ENCODE measurements at regions not wholly inside any gene's neighbourhood (a gene's known extent, or its start where the extent isn't known, plus 50 kb on each side); places are given as distances from the start of the nearest gene placed in this dataset.
"Not testable (repeated sequence)": the region's sequence is repeated elsewhere in the genome, so short reads cannot be mapped to it uniquely, and the experiment has no call there.

DNA sequence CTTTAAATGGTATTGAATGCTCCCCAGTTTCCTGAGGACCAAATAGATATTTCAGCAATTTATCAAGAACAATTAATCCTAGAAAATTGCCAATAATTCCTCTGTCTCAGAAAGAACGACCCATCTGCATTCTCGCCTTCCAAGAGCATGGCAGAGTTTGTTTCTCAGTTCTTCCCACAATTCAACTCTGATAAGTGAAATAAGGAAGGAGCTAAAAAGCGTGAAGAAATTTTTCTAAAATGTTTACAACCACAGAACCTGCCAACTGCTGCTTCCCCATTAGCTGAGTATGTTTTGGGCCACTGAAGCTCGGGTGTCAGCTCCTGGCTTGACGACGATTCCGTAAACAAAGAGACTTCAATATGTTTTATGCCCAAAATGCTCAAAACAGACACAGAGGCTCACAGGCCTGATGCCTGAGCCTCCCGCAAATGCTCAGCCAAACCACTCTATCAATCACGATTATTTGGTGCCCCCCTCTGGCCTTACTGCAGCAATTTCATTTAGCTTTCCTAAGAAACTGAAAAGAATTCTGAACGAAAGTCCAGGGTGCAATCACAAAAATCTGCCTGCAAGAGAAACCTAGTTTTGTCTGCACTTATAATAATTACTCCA lies 259.2 kb upstream of the CCDC54 start:
- DNase-seq, result peak in 1 of 2 experiments; percentile 31

DNA sequence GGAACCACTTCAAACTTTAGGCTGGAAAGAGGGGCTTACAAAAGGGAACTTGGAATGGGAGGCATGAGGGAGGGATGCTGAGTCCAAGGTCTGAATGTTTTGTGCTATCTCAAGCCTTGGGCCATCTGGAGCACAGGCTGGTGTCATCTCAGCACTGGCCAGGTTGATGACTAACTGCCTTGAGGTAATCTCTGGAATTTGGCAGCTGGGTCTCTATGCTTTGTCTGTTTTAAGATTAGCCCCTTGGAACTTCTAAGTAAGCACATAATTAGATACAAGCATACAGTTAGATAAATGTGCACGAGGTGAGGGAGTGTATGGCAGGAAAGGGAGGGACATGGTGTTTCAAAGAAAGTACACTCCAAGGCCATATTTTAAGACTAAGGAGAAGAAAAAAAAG lies 252.4 kb upstream of the CCDC54 start:
- DNase-seq, result no peak

DNA sequence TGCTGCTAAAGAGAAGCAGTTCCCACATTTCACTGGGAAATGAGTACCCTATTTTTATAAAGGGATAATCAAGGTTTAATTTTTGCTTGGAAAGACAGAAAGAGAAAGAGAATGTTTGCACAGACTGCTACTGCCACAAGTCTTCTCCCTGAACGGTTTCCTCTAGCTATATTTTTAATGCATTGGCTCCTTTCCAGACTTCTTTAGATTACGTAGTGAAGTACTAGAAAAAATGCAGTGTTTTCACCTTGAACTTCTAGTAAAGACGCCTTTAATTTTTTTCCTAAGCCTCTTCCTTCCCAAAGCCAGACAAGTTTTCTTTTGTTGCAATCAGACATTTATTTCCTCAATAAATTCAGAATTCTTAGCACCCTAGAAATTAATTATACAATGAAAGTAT lies 248.3 kb upstream of the CCDC54 start:
- no peak for DNase-seq

DNA sequence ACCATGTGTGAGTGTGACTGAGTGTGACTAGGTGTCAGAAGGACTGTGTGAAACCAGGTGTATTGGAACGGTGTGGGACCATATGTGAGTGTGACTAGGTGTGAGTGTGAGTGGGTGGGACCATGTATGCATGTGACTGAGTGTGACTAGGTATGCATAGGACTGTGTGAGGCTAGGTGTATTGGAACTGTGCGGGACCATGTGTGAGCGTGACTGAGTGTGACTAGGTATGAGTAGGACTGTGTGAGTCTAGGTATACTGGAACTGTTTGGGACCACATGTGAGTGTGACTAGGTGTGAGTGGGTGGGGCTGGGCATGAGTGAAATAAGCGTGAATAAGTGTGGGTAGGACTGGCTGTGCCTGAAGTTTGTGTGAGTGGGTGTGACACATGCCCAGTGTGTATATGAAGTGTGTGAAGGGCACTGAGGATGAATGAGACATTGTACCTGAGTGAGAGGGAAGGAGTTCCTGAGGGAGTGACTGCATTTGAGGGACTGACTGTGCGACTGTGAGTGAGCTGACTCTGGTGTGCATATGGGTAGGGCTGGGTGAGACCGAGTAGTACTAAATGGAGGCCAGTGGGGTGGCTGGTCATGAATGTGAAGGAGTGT lies 247.0 kb upstream of the CCDC54 start:
- no peak for DNase-seq

DNA sequence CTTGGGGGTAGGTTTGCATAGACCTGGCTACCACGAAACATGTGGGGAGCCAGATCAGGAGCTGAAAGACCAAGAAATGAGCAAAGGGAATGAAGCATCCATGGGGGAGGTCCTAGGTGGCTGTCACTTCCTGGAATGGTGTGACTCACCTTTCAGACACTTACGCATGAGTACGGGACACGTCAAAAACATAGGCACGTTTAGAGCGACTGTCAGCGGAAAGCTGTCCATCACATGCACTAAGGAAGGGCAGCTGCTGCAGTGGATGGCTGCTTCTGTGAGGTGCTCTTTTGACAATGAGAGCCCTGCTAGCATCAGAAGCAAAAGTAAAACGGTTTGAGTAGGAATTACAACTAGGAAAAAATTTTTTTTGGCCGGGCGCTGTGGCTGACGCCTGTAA lies 244.6 kb upstream of the CCDC54 start:
- DNase-seq, result no peak

DNA sequence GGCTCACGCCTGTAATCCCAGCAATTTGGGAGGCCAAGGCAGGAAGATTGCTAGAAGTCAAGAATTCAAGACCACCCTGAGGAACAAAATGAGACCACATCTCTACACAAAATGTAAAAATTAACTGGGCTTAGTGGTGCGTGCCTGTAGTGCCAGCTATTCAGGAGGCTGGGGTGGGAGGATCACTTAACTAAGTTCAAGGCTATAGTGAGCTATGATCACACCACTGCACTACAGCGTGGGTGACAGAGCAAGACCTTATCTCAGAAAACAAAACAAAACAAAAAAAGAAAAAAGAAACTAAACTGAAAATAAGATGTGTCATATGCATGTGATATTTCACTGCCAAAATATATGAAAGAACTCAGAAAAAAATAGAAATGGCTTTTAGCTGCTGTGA lies 243.3 kb upstream of the CCDC54 start:
- no peak for DNase-seq

DNA sequence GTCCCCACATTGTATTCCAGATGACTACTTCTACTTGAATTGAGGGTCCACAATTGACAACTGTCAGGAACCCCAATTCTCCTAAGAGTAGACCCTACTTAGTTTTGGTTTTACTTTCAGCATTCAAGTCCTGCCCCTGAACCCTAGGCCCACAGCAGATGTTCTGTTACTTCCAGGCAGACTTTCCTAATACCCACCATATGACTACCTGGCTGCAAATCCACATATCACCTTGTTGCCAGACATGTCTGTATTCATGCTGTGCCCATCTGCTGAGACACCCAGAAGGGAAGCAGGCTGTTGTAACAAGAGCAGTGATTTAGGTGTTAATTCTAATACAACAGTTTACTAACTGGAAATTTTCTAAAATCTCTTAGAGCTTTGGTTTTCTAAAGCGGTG lies 235.1 kb upstream of the CCDC54 start:
- no peak for DNase-seq

DNA sequence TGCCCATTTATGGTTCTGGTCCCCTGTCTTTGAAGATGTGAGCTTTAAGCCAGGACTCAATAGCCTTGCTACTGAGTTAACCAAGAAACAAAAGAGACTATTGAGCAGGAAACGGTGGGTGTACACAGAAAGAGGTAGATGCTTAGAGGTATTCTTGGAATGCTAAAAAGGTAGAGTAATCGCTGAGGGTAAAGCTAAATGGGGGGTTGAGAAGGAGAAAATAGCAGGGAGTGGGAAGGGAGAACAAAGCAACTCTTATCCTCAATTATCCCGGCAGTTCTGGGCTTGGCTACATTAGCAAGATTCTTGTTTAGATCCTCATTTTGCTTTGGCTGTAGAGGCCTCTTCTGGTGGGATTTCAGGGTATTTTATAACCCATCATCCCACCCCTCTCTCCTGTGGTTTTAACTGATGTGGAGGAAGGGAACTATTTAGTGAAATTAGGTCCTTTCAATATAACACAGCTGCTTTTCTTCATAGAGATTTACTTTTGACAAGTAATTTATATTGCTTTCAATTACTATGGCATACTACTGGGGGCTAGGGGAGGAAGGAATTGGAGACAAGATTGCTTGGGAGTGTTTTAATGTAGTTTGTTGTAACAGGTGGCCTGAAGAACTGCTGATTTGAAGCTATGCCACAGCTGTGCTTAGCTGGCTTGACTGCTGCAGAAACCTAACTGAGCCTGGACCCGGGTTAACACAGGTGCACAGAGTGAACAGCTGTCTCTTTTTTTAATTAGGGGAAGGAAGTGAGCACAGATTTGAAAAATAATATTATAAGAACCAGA lies 234.3 kb upstream of the CCDC54 start:
- DNase-seq, result no peak

DNA sequence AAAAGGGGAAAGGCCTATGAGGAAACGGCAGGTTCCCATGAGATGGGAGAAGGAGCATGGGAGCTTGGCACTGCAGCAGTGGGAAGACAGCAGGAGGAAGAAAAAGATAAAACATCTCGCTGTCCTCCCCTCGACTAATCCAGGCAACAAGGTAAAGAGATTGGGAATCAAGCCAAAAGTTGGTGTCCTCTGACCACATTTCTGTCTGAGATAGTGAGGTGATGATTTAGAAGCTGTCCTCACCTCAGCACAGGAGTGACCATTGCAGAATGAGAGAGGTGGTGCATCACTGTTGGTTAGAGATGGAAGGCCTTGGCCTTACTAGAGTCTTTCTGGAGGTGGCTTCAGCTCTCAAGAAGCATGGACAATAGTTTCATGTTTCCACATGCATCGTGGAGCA lies 226.6 kb upstream of the CCDC54 start:
- no peak for DNase-seq

DNA sequence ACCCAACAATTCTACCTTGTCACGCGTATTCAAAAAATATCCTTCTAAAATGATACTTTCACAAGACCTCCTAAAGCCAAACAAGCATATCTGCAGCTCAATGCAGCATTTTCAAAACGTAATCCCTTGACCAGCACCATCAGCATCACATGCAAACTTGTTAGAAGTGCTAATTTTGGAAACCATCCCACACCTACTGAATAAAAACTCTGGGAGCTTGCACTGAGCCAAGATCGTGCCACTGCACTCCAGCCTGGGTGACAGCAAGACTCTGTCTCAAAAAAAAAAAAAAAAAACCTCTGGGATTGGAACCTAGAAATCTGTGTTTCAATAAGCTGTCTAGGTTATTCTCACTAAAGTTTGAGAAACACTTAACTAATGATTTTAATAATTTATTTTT lies 223.3 kb upstream of the CCDC54 start:
- no peak for DNase-seq

DNA sequence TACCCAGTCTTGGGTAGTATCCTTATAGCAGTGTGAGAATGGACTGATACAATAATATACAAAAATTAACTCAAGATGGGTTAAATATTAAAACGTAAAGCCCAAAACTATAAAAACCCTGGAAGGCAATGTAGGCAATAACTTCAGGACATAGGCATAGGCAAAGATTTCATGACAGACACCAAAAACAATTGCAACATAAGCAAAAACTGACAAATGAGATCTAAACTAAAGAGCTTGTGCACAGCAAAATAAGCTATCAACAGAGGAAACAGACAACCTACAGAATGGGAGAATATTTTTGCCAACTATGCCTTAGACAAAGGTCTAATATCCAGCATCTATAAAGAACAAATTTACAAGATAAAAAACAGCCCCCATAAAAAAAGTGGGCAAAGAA lies 204.8 kb upstream of the CCDC54 start:
- DNase-seq, result no peak

DNA sequence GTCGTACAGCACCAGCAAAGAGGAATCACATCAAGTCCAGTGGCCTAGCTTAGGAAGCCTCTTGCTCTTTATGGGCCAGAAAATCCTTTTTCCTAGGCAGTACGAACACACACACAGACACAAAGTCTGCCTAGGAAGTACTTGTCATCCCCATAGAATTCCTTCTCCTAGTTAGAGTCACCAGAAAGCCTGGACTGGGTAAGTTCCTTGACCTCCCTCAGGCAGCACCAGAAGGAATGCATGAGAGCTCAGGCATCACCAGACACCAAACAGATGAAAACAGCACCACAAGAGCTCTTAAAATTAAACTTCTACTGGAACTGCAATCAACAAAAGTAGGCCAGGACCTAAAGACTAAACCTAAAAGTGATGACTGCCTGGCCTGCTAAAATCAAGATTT lies 192.9 kb upstream of the CCDC54 start:
- no peak for DNase-seq

DNA sequence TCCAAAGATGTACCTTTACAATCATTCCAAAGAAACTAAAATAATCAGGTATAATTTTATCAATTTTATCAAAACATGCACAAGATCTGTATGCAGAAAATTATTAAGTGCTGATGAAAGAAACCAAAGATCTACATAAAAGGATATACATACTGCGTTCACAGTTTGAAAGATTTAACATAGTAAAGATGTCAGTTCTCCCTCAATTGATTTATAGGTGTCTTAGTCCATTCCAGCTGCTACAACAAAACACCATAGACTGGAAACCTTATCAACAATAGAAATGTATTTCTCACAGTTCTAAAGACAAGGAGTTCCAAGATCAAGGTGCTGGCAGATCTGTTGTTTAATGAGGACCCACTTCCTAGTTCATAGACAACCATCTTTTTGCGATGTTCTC lies 189.0 kb upstream of the CCDC54 start:
- DNase-seq, result no peak

DNA sequence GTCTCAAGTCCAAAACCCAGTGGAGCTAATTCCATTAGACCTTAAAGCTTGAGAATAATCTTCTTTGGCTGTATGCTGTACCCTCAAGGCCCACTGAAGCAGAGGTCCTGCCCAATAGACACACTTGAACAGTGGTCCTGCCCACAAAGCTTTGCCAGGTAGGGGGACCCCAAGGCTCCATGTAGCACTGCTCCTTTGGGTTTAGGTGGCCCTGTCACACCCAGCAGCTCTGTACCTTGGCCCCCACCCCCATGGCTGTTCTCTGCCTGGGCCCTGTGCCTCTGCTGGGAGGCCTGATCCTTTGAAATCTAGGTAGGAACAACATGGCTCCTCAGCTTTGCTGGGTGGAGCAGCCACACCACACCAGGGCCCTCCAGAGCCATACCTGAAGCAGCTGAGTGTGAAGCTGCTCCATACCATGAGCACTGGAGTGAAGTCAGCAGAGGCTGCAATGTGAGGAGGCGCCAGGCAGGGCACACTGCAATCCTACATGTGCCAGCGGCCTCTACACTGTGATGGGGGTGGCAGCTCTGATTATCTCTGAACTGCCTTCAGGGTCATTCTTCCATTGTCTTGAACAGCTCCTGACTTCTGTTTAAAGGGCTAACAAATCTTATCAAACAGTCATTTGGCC lies 188.0 kb upstream of the CCDC54 start:
- no peak for DNase-seq

DNA sequence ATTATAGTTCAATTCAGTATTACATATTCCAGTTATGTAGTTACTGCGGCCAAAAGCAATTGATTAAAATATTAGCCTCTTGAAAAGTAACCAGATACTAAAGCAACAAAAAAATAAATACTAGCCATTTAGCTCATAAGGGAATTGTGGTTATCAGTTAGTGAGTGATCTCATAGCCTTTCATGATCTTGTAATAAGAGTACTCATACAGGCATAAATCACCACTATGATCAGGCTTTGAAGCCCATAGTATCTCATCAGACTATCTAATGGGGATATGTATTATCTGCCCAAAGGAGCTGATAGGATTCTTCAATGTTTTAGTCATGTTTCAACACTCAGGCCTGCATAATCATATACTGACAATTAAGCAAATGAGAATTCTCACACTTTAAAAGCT lies 184.1 kb upstream of the CCDC54 start:
- DNase-seq, result no peak

DNA sequence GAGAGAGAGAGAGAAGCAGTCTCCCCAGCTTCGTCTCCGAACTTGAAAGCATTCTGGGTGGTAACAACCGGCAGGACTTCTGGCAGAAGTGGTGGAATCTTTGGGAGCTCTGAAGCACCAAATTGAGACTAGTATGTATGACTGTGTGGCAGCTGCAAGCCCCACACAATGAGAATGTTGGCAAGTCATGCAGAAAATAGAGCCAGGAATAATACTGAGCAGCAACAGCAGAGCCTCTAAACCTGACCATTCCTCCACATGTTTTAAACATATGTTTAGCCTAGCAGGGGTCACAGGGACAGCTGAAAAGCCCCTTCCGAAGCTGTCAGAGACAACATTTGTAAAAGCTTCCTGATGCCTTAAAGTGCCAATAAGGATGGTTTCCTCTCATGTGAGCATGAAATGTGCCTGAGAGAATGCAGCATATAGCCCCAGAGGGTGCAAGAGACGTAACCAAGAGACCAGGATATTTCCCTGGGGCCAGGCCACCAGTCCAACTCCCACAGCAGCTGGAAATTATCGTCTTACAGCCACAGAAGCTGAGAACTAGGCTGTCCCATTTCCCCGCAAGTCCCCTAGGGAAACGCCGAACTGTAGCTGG lies 178.6 kb upstream of the CCDC54 start:
- no peak for DNase-seq

DNA sequence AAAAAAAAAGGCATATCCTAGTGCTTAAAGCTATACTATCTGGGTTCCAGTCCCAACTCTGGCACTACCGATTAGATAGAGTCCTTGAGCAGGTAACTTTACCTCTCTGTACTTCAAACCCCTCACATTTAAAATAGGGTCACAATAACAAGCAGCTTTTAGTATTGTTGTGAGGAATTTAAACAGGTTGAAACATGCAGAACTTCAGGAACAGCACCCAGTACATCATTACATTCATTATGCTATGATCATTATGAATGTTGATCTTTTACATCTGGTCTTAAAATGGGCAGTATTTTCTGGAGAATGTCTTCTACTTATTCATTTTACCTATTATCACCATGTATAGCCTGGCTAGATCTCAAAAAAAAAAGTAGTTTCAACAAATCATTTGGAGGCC lies 176.1 kb upstream of the CCDC54 start:
- DNase-seq, result no peak

DNA sequence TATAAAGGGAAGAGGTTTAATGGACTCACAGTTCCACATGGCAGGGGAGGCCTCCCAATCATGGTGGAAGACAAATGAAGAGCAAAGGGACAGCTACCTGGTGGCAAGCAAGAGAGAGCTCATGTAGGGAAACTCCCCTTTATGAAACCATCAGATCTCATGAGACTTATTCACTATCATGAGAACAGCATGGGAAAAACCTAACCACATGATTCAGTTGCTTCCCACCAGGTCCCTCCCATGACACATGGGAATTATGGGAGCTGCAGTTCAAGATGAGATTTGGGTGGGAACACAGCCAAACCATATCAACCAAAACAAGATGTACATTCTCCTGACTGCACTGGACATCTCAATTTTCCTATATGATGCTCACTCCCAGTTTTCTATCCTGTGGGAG lies 174.4 kb upstream of the CCDC54 start:
- not testable (repeated sequence) for DNase-seq

DNA sequence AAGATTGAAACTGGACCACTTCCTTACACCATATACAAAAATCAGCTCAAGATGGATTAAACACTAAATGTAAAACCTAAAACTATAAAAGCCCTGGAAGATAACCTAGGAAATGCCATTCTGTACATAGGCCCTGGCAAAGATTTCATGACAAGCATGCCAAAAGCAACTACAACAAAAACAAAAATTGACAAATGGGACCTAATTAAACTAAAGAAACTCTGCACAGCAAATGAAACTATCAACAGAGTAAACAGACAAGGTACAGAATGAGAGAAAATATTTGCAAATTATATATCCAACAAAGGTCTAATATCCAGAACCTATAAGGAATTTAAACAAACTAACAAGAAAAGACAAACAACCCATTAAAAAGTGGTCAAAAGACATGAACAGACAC lies 173.1 kb upstream of the CCDC54 start:
- no peak for DNase-seq

DNA sequence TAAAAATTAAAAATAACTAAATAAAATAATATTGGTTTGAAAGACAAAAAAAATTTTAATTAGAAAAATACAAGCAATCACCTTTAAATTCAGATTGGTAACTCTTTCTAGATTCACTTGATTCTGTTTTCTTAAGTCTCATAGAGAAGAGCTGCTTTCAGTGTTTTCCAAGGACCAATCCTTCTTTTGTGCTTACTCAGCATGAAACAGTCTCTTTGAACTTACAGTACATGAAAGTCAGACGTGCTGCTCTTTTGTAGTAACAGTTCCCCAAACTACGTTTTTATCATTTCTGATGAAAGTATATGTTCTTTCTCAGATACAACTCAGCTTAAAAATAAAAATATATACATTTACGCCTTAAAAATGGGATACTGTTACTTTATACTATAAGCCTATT lies 171.9 kb upstream of the CCDC54 start:
- DNase-seq, result no peak

DNA sequence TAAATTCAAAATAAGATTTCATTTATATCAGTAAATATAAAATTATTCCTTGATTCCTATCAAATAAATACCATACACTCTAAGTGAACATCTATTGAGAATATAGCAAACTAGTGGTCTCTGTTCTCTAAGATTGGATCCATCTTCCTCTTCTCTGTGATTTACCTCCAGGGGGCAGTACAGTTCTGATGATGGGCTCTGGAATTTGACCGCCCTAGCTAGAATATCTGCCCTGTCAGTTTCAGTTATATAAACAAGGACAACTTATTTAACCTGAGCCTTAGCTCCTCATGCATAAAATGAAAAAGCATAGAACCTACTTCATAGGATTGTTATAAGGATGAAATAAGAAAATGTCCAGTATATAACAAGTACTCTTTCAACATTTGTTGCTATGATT lies 171.1 kb upstream of the CCDC54 start:
- peak in 1 of 2 experiments; percentile 65 for DNase-seq

DNA sequence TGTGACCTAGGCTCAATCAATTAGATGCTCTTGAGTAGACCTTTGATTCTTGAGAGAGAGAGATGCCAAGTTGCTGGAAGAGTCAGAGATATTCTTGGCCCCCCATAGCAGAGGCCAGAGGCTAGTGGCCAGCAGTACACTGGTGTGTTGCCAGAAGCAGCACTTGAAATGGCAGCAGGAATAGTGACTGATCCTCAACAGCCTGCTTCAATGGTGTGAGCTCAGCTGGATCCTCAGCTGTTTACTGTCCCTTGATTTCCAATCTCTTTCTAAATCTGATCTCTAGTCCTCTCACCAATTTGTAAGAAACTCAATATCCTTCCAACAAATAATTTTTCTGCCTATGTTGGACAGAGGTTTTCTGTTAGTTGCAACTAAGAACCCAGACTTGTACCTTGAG lies 170.3 kb upstream of the CCDC54 start:
- DNase-seq, result no peak

DNA sequence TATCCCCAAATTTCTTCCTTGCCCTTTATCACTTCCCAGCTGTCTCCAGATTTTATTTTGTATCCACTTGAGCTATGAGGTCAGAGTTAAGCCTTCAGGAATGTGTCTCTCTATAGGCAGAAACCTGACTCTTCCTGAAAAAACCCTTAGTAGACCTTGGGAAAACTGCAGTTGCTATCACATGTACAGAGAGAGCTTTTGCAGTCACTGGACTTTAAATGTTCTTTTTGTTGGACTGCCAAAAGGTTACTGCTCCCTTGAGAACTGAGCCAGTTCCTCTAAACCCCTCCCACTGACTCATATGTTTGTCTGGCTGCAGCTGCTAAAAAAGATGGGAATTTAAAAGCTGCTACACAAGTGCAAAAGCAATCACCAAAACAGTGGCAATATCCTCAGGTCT lies 169.1 kb upstream of the CCDC54 start:
- DNase-seq, result peak in 1 of 2 experiments; percentile 71

DNA sequence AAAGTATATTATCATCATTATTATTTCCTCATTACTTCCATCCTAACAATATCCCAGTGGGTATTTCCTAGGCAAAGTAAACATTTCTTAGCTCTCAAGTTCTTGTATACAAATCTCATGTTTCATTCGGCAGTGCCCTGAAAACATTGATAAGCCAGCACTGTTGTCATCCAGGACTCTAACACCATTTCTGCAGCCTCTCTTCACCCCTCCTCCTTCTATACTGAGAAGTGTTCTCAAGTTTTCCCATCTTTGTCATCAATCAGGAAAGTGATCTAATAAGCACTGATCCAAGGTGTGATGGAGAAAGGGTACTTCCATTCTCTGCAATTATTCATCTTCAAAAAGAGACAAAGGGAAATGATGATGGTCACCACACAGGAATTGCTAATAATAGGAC lies 168.4 kb upstream of the CCDC54 start:
- DNase-seq, result no peak

Data from SW 1271 (cell line).